CD4-positive, alpha-beta memory T cell (primary cell): ENCODE measurements at regions not wholly inside any gene's neighbourhood (a gene's known extent, or its start where the extent isn't known, plus 50 kb on each side); places are given as distances from the start of the nearest gene placed in this dataset.

Source experiments
- CTCF ChIA-PET: fragments of 350-600 bp; sonication (Branson Sonifier 250); formaldehyde crosslinking; loops from one replicate; lab custom pipeline; 2021; ENCODE audit warnings: inconsistent platforms; ENCODE audit not compliant: partially characterized antibody; lab: Charles Lee
- POLR2A ChIA-PET: fragments of 350-600 bp; sonication (Branson Sonifier 250); formaldehyde crosslinking; loops from one replicate; lab custom pipeline; 2021; ENCODE audit not compliant: partially characterized antibody; lab: Charles Lee
- DNase-seq, 5 donors: peaks; one replicate each; pipeline versions ENCODE4 v3.0.0 to v3.0.0-alpha.2; 2020 to 2022; ENCODE audit warnings: mixed read lengths in 1 of 5
- H3K27ac ChIP-seq: one replicate; pipeline ENCODE4 v1.7.0; 2013; ENCODE audit warnings: low read depth, low read length
- H3K27me3 ChIP-seq: 2 replicates; pipeline ENCODE4 v1.7.0; 2013; ENCODE audit warnings: mild to moderate bottlenecking, low read length, moderate library complexity; ENCODE audit not compliant: insufficient read depth
- H3K36me3 ChIP-seq: 2 replicates; pipeline ENCODE4 v1.7.0; 2013; ENCODE audit warnings: mild to moderate bottlenecking, low read length, moderate library complexity; ENCODE audit not compliant: insufficient read depth
- H3K4me1 ChIP-seq: 2 replicates; pipeline ENCODE4 v1.7.0; 2013; ENCODE audit warnings: mild to moderate bottlenecking, low read length, moderate library complexity; ENCODE audit not compliant: insufficient read depth
- H3K4me3 ChIP-seq, 2 donors: one replicate each; pipeline ENCODE4 v1.7.0; 2013; ENCODE audit warnings: low read length in 2 of 2, mild to moderate bottlenecking in 1 of 2
- H3K9me3 ChIP-seq, 2 donors: one replicate each; pipeline ENCODE4 v1.7.0; 2013; ENCODE audit warnings: low read length in 2 of 2, control low read depth in 1 of 2; ENCODE audit not compliant: control insufficient read depth in 1 of 2
- H3K27ac Mint-ChIP-seq, 7 donors: one replicate each; pipeline ENCODE4 v1.8.0; 2020 to 2021; ENCODE audit warnings: mixed read lengths in 7 of 7, mild to moderate bottlenecking in 6 of 7, inconsistent platforms in 3 of 7, moderate library complexity in 3 of 7
- H3K27me3 Mint-ChIP-seq, 2 donors: one replicate each; pipeline ENCODE4 v1.8.0; 2020 to 2021; ENCODE audit warnings: mixed read lengths in 2 of 2
- H3K36me3 Mint-ChIP-seq, 2 donors: one replicate each; pipeline ENCODE4 v1.8.0; 2020 to 2021; ENCODE audit warnings: mixed read lengths in 2 of 2, inconsistent platforms in 1 of 2, mild to moderate bottlenecking in 1 of 2
- H3K4me1 Mint-ChIP-seq, 4 donors: one replicate each; pipeline ENCODE4 v1.8.0; 2020 to 2021; ENCODE audit warnings: mixed read lengths in 4 of 4, mild to moderate bottlenecking in 1 of 4
- H3K4me3 Mint-ChIP-seq, 8 donors: one replicate each; pipeline ENCODE4 v1.8.0; 2020 to 2021; ENCODE audit warnings: mixed read lengths in 8 of 8, mild to moderate bottlenecking in 7 of 8, moderate library complexity in 6 of 8, inconsistent platforms in 3 of 8
- H3K9me3 Mint-ChIP-seq, 8 donors: one replicate each; pipeline ENCODE4 v1.8.0; 2020 to 2021; ENCODE audit warnings: mixed read lengths in 8 of 8, mild to moderate bottlenecking in 5 of 8, inconsistent platforms in 3 of 8, moderate library complexity in 1 of 8
- intact Hi-C: fragments of 100-400 bp; cut with micrococcal nuclease; formaldehyde crosslinking; loops from one replicate; pipeline ENCODE4 v1.15.1; 2023

DNA sequence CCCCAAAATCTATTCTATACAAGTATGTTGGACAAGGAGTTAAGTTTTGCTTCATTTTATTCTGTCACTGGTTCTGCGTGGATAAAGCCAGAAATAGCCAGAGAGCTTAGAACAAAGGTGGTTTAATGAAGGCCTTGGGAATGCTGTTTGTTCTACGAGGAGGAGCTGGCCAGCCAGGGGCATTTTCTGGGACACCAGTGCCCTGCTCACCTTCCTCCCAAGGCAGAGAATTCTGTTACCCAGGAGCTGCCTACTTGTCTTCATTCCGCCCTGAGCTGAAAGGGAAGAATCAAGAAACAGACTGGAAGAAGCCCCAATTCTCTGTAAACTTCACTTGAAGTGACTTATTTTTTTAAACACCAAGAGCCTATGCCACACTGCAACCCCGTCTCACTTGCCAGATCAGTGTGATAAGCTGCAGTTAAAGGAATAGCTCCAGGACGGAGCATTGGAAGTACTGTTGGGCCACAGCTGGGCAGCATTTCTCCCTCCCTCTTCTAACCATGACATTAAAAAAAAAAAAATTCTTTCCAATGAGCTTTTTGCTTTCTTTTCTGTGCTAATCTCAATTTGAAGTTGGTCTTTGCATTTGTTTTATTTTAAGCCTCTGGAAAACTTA is 149.8 kb upstream of the DYNLRB2 start:
- Mint-ChIP-seq H3K36me3 (no peaks in the 10 kb centered on the region), H3K9me3 (peaks cover 0 to 12% (median 4%) of the 10 kb centered on the region in 8 donors), H3K4me1 (no peaks in the 10 kb centered on the region), H3K27me3 (peaks cover 15 to 18% of the 10 kb centered on the region in 2 donors), H3K27ac (no peak overlapping the region), H3K4me3 (no peak overlapping the region)
- Histone ChIP-seq H3K27ac (no peak overlapping the region), H3K36me3 (no peaks in the 10 kb centered on the region), H3K4me1 (no peaks in the 10 kb centered on the region), H3K9me3 (no peaks in the 10 kb centered on the region), H3K4me3 (no peak overlapping the region), H3K27me3 (no peaks in the 10 kb centered on the region)
- intact Hi-C loops = no loop called here
- ChIA-PET POLR2A (no interaction called here), CTCF (interaction anchor here (0.9 kb wide), 1 partner anchor 9 kb away, joined by 4 read pairs; no protein-coding TSS in a partner anchor)
- DNase-seq = no peak

DNA sequence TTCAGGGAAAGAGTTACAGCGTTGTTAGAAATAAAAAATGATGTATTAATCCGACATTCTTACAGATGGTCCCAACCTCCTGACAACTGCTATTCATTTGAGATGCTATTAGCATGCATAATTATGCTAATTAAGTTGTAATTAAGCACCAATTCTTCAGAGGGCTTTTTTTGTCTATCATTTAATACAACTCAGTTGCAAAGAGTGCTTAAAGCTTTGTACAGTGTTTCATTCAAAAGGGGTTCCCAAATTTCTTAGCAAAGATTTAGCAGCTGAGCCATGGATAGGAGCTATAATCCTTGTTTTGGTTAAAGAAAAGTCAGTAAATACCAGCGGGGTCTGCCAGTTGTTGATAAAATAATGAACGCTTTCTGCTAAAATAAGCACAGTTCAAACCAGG is 150.7 kb upstream of the DYNLRB2 start:
- Mint-ChIP-seq H3K4me3 (no peak overlapping the region), H3K27ac (no peak overlapping the region), H3K4me1 (no peaks in the 10 kb centered on the region), H3K36me3 (no peaks in the 10 kb centered on the region), H3K9me3 (peaks cover 0 to 6% (median 4%) of the 10 kb centered on the region in 8 donors), H3K27me3 (peaks cover 21% of the 10 kb centered on the region in 2 donors)
- no peak overlapping the region for H3K4me3 ChIP-seq
- no peak for DNase-seq
- H3K27ac ChIP-seq = no peak overlapping the region
- no peaks in the 10 kb centered on the region for H3K9me3 ChIP-seq
- no peaks in the 10 kb centered on the region for H3K4me1 ChIP-seq
- no peaks in the 10 kb centered on the region for H3K27me3 ChIP-seq
- POLR2A ChIA-PET = no interaction called here
- intact Hi-C loops = no loop called here
- CTCF ChIA-PET = interaction anchor here (1.6 kb wide), 1 partner anchor 13 kb away, joined by 4 read pairs; no protein-coding TSS in a partner anchor
- H3K36me3 ChIP-seq = no peaks in the 10 kb centered on the region

DNA sequence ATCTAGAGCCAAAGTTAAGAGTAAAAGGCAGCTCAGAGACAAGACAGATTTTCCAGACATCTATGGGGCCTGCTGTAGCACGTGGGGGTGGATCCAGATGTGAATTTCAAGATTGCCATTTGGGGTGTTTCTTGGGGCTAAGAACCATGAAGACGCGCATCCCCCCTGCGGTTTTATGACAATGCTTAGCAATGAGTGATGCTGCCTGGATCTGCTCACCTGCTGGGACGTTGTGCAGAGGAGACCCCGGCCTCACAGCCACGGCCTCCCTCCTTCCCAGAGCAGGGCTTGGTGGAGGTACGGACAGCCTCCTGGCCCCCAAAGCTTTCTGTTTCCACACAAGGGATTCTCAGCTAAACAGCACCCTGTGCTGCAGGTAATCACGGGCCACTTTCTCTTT is 151.5 kb upstream of the DYNLRB2 start:
- peaks cover 23% of the 10 kb centered on the region in 2 donors for H3K27me3 Mint-ChIP-seq

DNA sequence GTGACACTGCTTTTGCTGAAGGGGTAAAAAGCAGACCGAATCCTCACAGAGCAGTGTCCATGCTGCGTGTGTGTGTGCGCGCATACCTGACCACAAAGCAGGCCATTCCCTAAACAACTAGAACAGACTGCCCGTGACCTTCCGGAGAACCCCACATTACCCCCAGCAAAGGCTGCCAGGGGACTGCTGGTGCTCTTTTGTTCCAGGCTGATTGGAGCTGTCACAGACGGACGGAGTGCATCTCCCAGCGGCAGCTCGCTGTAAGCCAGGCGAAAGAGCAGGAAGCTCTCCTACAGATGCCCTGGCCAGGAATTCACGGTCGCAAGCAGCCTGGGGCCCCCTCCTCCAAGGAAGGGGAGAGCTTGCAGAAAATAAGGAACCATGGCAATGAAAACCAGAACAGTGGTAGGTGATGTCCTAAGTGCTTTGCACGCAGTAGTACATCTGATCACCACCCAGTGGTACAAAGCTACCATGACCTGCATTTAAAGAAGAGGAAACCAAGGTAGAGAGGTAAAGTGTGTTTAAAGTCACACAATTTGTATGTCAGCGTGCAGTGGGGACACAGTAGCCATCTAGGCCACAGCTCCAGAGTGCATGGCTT is 153.4 kb upstream of the DYNLRB2 start:
- Histone ChIP-seq H3K9me3 (no peaks in the 10 kb centered on the region), H3K4me1 (no peaks in the 10 kb centered on the region), H3K4me3 (no peak overlapping the region), H3K27ac (no peak overlapping the region), H3K36me3 (no peaks in the 10 kb centered on the region), H3K27me3 (no peaks in the 10 kb centered on the region)
- no peak for DNase-seq
- Mint-ChIP-seq H3K36me3 (no peaks in the 10 kb centered on the region), H3K9me3 (peaks cover 0 to 3% (median 0%) of the 10 kb centered on the region in 8 donors), H3K27me3 (peaks cover 26 to 28% of the 10 kb centered on the region in 2 donors), H3K4me3 (no peak overlapping the region), H3K27ac (no peak overlapping the region), H3K4me1 (no peaks in the 10 kb centered on the region)
- ChIA-PET CTCF (no interaction called here), POLR2A (no interaction called here)
- intact Hi-C loops = no loop called here

More for the DNA sequence above, 151.5 kb upstream of the DYNLRB2 start:
- Mint-ChIP-seq H3K4me3 (no peak overlapping the region), H3K36me3 (no peaks in the 10 kb centered on the region), H3K4me1 (no peaks in the 10 kb centered on the region), H3K27ac (no peak overlapping the region), H3K9me3 (peaks cover 0 to 6% (median 4%) of the 10 kb centered on the region in 8 donors)
- Histone ChIP-seq H3K4me3 (no peak overlapping the region), H3K9me3 (no peaks in the 10 kb centered on the region), H3K27me3 (no peaks in the 10 kb centered on the region), H3K4me1 (no peaks in the 10 kb centered on the region), H3K36me3 (no peaks in the 10 kb centered on the region), H3K27ac (no peak overlapping the region)
- CTCF ChIA-PET = interaction anchor here (1.6 kb wide), 1 partner anchor 12 kb away, joined by 4 read pairs; no protein-coding TSS in a partner anchor
- DNase-seq = no peak
- intact Hi-C loops = no loop called here
- POLR2A ChIA-PET = no interaction called here

DNA sequence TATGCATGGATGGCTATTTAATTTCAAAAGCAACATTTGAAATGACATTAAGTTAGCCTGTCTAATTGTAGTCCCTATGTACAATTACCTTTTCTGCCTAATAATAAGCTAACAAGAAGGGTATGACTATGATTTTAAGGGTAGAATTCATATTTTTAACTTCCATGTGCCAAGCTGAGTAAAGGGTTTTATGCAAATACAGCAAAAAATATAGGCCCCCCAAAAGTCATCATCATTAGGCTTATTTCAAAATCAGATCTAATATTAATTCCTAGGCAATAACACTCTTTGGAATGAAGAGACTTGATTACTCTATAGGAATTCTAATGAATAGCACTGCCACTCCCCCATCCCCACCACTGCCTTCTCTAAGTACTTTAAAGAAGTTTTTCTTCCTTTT is 155.9 kb upstream of the DYNLRB2 start:
- DNase-seq = no peak
- H3K36me3 Mint-ChIP-seq = no peaks in the 10 kb centered on the region
- ChIA-PET CTCF (no interaction called here), POLR2A (no interaction called here)
- intact Hi-C loops = no loop called here
- H3K27me3 ChIP-seq = no peaks in the 10 kb centered on the region
- peaks cover 0 to 3% (median 0%) of the 10 kb centered on the region in 8 donors for H3K9me3 Mint-ChIP-seq
- no peak overlapping the region for H3K4me3 ChIP-seq
- no peak overlapping the region for H3K27ac ChIP-seq
- no peaks in the 10 kb centered on the region for H3K4me1 ChIP-seq
- H3K4me1 Mint-ChIP-seq = no peaks in the 10 kb centered on the region
- no peaks in the 10 kb centered on the region for H3K36me3 ChIP-seq
- no peaks in the 10 kb centered on the region for H3K9me3 ChIP-seq
- peaks cover 22 to 30% of the 10 kb centered on the region in 2 donors for H3K27me3 Mint-ChIP-seq
- H3K27ac Mint-ChIP-seq = no peak overlapping the region
- no peak overlapping the region for H3K4me3 Mint-ChIP-seq

DNA sequence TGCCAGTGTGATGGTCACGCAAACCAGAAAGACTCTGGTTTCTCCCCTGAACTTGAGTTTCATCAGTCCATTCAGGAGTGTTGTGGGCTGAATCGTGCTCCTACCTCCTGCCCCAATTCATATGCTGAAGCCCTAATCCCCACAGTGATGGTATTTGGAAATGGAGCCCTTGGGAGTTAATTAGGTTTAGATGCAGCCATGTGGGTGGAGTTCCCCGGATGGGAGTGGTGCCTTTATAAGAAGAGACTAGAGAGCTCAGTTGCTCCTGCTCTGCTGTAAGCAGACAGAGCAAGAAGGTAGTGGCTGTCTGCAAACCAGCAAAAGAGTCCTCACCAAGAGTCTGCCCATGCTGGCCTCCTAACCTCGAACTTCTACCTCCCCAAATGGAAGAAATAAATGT is 160.3 kb upstream of the DYNLRB2 start:
- H3K27me3 ChIP-seq = no peaks in the 10 kb centered on the region
- no peak overlapping the region for H3K4me3 Mint-ChIP-seq
- peaks cover 11 to 17% of the 10 kb centered on the region in 2 donors for H3K27me3 Mint-ChIP-seq
- no peaks in the 10 kb centered on the region for H3K9me3 ChIP-seq
- H3K36me3 Mint-ChIP-seq = no peaks in the 10 kb centered on the region
- H3K9me3 Mint-ChIP-seq = peaks cover 0 to 2% (median 0%) of the 10 kb centered on the region in 8 donors
- intact Hi-C loops = no loop called here
- CTCF ChIA-PET = no interaction called here
- H3K27ac Mint-ChIP-seq = no peak overlapping the region
- H3K4me1 Mint-ChIP-seq = no peaks in the 10 kb centered on the region
- H3K27ac ChIP-seq = no peak overlapping the region
- no peak for DNase-seq
- no peaks in the 10 kb centered on the region for H3K36me3 ChIP-seq
- no peak overlapping the region for H3K4me3 ChIP-seq
- POLR2A ChIA-PET = no interaction called here
- no peaks in the 10 kb centered on the region for H3K4me1 ChIP-seq

DNA sequence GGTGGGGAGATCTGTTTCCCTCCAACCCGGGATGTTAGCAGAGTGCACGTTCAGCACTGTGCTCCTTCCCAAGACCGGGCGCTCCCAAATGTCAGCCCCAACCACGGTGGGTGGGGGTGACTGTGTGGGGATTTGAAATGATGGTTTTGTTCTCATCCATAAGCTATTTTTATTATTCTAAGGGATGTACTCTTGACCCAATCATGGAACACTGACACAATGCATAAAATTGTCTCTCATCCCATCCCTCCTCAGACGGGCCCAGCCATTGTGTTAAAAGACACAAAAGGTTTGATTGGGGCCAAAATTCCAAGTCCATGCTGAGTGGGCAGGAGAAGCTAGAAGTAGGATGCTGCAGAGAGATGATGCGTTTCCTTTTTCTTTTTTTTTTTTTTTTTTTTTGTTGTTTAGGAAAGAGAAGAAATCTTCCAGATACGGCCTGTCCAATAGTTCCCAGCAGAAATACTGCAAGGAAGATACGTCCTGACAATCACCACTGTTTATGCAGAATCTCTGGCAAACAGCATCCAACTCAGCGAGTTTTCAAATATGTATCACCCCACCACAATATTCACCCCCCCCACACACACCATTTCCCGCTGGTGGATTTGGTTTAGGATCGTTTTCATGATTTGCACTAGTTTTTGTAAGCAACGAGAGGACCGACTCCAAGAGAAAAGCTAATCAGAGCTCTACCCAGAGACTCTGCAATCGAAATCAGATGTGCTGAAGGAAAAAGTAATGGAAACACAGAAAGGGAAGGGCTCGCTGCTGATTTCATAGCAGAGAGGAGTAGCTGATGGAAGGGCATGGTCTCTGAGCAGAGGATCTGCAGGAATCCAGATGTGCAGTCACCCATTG is 163.5 kb upstream of the DYNLRB2 start:
- H3K27ac Mint-ChIP-seq = no peak overlapping the region
- Histone ChIP-seq H3K36me3 (no peaks in the 10 kb centered on the region), H3K27ac (no peak overlapping the region), H3K9me3 (no peaks in the 10 kb centered on the region), H3K27me3 (no peaks in the 10 kb centered on the region), H3K4me3 (no peak overlapping the region), H3K4me1 (no peaks in the 10 kb centered on the region)
- no peak overlapping the region for H3K4me3 Mint-ChIP-seq
- POLR2A ChIA-PET = no interaction called here
- CTCF ChIA-PET = interaction anchor here (0.6 to 1.3 kb wide), 3 partner anchors 11 to 203 kb away, joined by 3 to 4 read pairs (median 3); no protein-coding TSS in a partner anchor
- H3K27me3 Mint-ChIP-seq = peaks cover 7 to 10% of the 10 kb centered on the region in 2 donors
- no peaks in the 10 kb centered on the region for H3K36me3 Mint-ChIP-seq
- H3K9me3 Mint-ChIP-seq = peaks cover 0 to 6% (median 3%) of the 10 kb centered on the region in 8 donors
- intact Hi-C loops = no loop called here
- no peak for DNase-seq
- H3K4me1 Mint-ChIP-seq = no peaks in the 10 kb centered on the region
